ENCODE measurements at regions not wholly inside any gene's neighbourhood (a gene's known extent, or its start where the extent isn't known, plus 50 kb on each side); places are given as distances from the start of the nearest gene placed in this dataset.

DNA sequence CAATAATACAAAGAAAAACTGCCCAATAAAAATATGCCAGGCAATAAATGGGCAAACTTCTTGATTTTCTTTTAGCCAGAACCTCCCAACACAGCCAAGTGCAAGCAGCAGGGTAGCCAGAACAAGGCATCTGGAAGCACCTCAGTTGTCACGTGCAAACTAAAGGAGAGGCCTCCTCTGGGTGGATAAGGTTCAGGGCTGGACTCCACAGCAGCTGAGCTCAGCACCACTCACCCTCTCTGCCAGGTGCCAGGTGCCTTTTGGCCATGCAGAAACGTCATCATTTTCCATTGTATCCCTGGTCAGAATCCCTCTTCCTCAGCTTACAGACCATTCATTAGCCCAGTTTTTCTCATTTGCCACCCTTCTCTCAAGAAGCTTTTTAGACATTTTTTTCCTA, 52.7 kb downstream of the SOD2 start:
- H3F3A ChIP-seq (ENCODE audit: insufficient read depth) = no peaks in the 10 kb centered on the region
- TF ChIP-seq, protein P1, sequence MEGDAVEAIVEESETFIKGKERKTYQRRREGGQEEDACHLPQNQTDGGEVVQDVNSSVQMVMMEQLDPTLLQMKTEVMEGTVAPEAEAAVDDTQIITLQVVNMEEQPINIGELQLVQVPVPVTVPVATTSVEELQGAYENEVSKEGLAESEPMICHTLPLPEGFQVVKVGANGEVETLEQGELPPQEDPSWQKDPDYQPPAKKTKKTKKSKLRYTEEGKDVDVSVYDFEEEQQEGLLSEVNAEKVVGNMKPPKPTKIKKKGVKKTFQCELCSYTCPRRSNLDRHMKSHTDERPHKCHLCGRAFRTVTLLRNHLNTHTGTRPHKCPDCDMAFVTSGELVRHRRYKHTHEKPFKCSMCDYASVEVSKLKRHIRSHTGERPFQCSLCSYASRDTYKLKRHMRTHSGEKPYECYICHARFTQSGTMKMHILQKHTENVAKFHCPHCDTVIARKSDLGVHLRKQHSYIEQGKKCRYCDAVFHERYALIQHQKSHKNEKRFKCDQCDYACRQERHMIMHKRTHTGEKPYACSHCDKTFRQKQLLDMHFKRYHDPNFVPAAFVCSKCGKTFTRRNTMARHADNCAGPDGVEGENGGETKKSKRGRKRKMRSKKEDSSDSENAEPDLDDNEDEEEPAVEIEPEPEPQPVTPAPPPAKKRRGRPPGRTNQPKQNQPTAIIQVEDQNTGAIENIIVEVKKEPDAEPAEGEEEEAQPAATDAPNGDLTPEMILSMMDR (IDR thresholded peaks at IDR 0.05; ENCODE audit: insufficient read depth, low read length, poor library complexity, severe bottlenecking) = no peak
- no peak for TF ChIP-seq EZH2phosphoT487 (conservative IDR thresholded peaks at IDR 0.05; ENCODE audit: low read length)
- H3K9me3 ChIP-seq (ENCODE audit: insufficient read depth, low read length) = no peaks in the 10 kb centered on the region
- no peaks in the 10 kb centered on the region for H3K79me2 ChIP-seq (ENCODE audit: insufficient read depth, low read length)
- no peaks in the 10 kb centered on the region for H4K20me1 ChIP-seq (ENCODE audit: low read depth, low read length)
- no peak overlapping the region for H3K4me3 ChIP-seq (ENCODE audit: insufficient read depth, low read length, poor library complexity, severe bottlenecking)
- no peaks in the 10 kb centered on the region for H3K9me2 ChIP-seq (replicated peaks; ENCODE audit: insufficient read depth, low read length)
- H2AFZ ChIP-seq (ENCODE audit: low read depth, low read length, severe bottlenecking) = no peak overlapping the region
- H3K27me3 ChIP-seq (ENCODE audit: low read length) = no peaks in the 10 kb centered on the region
- no peak overlapping the region for H3K9ac ChIP-seq (ENCODE audit: low read length)
- no peaks in the 10 kb centered on the region for H3K36me3 ChIP-seq (ENCODE audit: low read length)
- H3K4me2 ChIP-seq (ENCODE audit: low read depth, low read length, poor library complexity, severe bottlenecking) = no peak overlapping the region
- H3K27ac ChIP-seq (ENCODE audit: low read depth, low read length) = no peak overlapping the region

DNA sequence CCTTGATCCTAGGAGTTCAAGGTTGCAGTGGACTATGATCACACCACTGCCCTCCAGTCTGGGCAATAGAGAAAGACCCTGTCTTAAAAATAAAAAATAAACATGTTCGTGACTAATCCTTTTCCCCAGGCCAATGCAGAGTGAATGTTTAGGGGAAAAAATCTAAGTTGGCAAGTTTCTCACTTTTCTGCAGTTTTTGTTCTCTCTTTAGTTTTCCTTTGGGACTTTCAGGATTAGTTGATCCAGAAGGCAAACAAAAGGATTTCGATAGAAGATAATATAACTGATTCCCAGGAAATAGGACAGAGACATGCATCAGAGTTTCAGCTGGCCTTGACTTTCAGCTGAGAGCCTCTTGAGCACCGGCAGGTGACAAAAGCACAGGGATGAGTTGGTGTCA, 53.3 kb downstream of the SOD2 start:
- Histone ChIP-seq H3K4me2 (ENCODE audit: low read depth, low read length, poor library complexity, severe bottlenecking) (no peak overlapping the region), H3K36me3 (ENCODE audit: low read length) (no peaks in the 10 kb centered on the region), H3K27me3 (ENCODE audit: low read length) (no peaks in the 10 kb centered on the region), H2AFZ (ENCODE audit: low read depth, low read length, severe bottlenecking) (no peak overlapping the region), H3F3A (ENCODE audit: insufficient read depth) (no peaks in the 10 kb centered on the region), H3K9me2 (replicated peaks; ENCODE audit: insufficient read depth, low read length) (no peaks in the 10 kb centered on the region), H3K4me3 (ENCODE audit: insufficient read depth, low read length, poor library complexity, severe bottlenecking) (no peak overlapping the region), H3K9me3 (ENCODE audit: insufficient read depth, low read length) (no peaks in the 10 kb centered on the region), H3K27ac (ENCODE audit: low read depth, low read length) (no peak overlapping the region), H3K79me2 (ENCODE audit: insufficient read depth, low read length) (no peaks in the 10 kb centered on the region), H4K20me1 (ENCODE audit: low read depth, low read length) (no peaks in the 10 kb centered on the region), H3K9ac (ENCODE audit: low read length) (no peak overlapping the region)
- TF ChIP-seq EZH2phosphoT487 (conservative IDR thresholded peaks at IDR 0.05; ENCODE audit: low read length) = no peak
- TF ChIP-seq, protein P1 (IDR thresholded peaks at IDR 0.05; ENCODE audit: insufficient read depth, low read length, poor library complexity, severe bottlenecking) = no peak

DNA sequence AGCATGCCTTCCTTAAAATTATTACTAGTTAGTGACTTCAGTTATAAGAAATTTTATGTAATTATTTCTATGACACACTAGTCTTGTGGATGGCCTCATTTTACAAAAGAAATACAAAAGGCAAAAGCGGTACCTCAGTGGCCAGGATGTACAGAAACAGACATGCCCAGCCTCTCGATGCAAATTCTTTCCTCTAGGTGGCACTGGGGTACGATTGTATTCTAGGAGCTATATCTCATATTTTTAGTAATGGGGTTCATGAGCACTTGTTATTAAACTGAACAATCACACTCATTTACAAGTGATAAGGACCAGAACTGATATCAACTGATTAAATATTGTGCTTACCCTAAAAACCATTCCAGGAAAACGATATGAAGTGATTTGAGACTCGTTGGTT, 59.8 kb downstream of the SOD2 start:
- TF ChIP-seq, protein P1 (IDR thresholded peaks at IDR 0.05; ENCODE audit: insufficient read depth, low read length, poor library complexity, severe bottlenecking) = peak; percentile 69
- no peak for TF ChIP-seq EZH2phosphoT487 (conservative IDR thresholded peaks at IDR 0.05; ENCODE audit: low read length)
- no peak overlapping the region for H3K4me2 ChIP-seq (ENCODE audit: low read depth, low read length, poor library complexity, severe bottlenecking)
- no peaks in the 10 kb centered on the region for H3K36me3 ChIP-seq (ENCODE audit: low read length)

More for the DNA sequence above, 59.8 kb downstream of the SOD2 start:
- Histone ChIP-seq H3K9me2 (replicated peaks; ENCODE audit: insufficient read depth, low read length) (no peaks in the 10 kb centered on the region), H3K27me3 (ENCODE audit: low read length) (no peaks in the 10 kb centered on the region), H3F3A (ENCODE audit: insufficient read depth) (no peaks in the 10 kb centered on the region), H3K9ac (ENCODE audit: low read length) (no peak overlapping the region), H3K27ac (ENCODE audit: low read depth, low read length) (no peak overlapping the region), H3K9me3 (ENCODE audit: insufficient read depth, low read length) (no peaks in the 10 kb centered on the region), H3K4me3 (ENCODE audit: insufficient read depth, low read length, poor library complexity, severe bottlenecking) (no peak overlapping the region), H4K20me1 (ENCODE audit: low read depth, low read length) (no peaks in the 10 kb centered on the region), H3K79me2 (ENCODE audit: insufficient read depth, low read length) (no peaks in the 10 kb centered on the region), H2AFZ (ENCODE audit: low read depth, low read length, severe bottlenecking) (no peak overlapping the region)

All from SU-DHL-6 (cell line).